H54 (cell line): ENCODE measurements at regions not wholly inside any gene's neighbourhood (a gene's known extent, or its start where the extent isn't known, plus 50 kb on each side); places are given as distances from the start of the nearest gene placed in this dataset.

ENCODE experiments used
- DNase-seq: peaks from one replicate; pipeline ENCODE4 v3.0.0; 2011; ENCODE audit warnings: low spot score, mixed read lengths; ENCODE audit not compliant: insufficient read length
- FAIRE-seq: peaks from 3 replicates; lab custom pipeline; 2011; peaks lifted over from hg19 to GRCh38; lab: Jason Lieb, UNC
- POLR2A ChIP-seq: IDR thresholded peaks from 2 replicates; pipeline ENCODE4 v1.6.1; 2011; ENCODE audit warnings: low read depth, mild to moderate bottlenecking, low read length

- DNase-seq (no peak), FAIRE-seq (no peak)
- TF ChIP-seq POLR2A, result no peak
Measured at GRCh38 chr22:47783433-47784366, 1021.2 kb downstream of the TBC1D22A start.

- FAIRE-seq, result no peak
- DNase-seq, result no peak
- no peak for TF ChIP-seq POLR2A
Measured at GRCh38 chr22:47782328-47783075, 1020.1 kb downstream of the TBC1D22A start.

GRCh38 chr22:47781427-47782111 lies 1019.1 kb downstream of the TBC1D22A start:
- no peak for TF ChIP-seq POLR2A
- no peak for FAIRE-seq
- DNase-seq, result no peak

- no peak for DNase-seq
- TF ChIP-seq POLR2A, result no peak
- FAIRE-seq, result no peak
Measured at GRCh38 chr22:47781024-47781423, 1018.6 kb downstream of the TBC1D22A start.

GRCh38 chr22:47780281-47780875 lies 1017.9 kb downstream of the TBC1D22A start:
- TF ChIP-seq POLR2A, result no peak
- FAIRE-seq (no peak), DNase-seq (no peak)

GRCh38 chr22:47779474-47779873 lies 1017.0 kb downstream of the TBC1D22A start:
- DNase-seq, result no peak
- no peak for TF ChIP-seq POLR2A
- no peak for FAIRE-seq

GRCh38 chr22:47778160-47778658 lies 1015.8 kb downstream of the TBC1D22A start:
- FAIRE-seq (no peak), DNase-seq (no peak)
- no peak for TF ChIP-seq POLR2A

- TF ChIP-seq POLR2A, result no peak
- no peak for FAIRE-seq
- DNase-seq, result no peak
Measured at GRCh38 chr22:47777426-47777825, 1015.0 kb downstream of the TBC1D22A start.

- no peak for DNase-seq
- no peak for FAIRE-seq
- TF ChIP-seq POLR2A, result no peak
Measured at GRCh38 chr22:47776329-47776728, 1013.9 kb downstream of the TBC1D22A start.

GRCh38 chr22:47775686-47776085 lies 1013.2 kb downstream of the TBC1D22A start:
- no peak for TF ChIP-seq POLR2A
- DNase-seq (no peak), FAIRE-seq (no peak)

GRCh38 chr22:47775191-47775590 lies 1012.7 kb downstream of the TBC1D22A start:
- TF ChIP-seq POLR2A, result no peak
- no peak for FAIRE-seq
- DNase-seq, result no peak

GRCh38 chr22:47773635-47774034 lies 1011.2 kb downstream of the TBC1D22A start:
- FAIRE-seq (no peak), DNase-seq (no peak)
- no peak for TF ChIP-seq POLR2A

- no peak for TF ChIP-seq POLR2A
- DNase-seq (no peak), FAIRE-seq (no peak)
Measured at GRCh38 chr22:47772864-47773263, 1010.4 kb downstream of the TBC1D22A start.

GRCh38 chr22:47769652-47770051 lies 1007.2 kb downstream of the TBC1D22A start:
- FAIRE-seq, result no peak
- TF ChIP-seq POLR2A, result no peak

More at GRCh38 chr22:47769652-47770051, 1007.2 kb downstream of the TBC1D22A start:
- DNase-seq, result no peak
